ENCODE measurements at regions not wholly inside any gene's neighbourhood (a gene's known extent, or its start where the extent isn't known, plus 50 kb on each side); places are given as distances from the start of the nearest gene placed in this dataset.

- H4K20me1 ChIP-seq (ENCODE audit: insufficient read depth, low read length), result no peaks in the 10 kb centered on the region
- no peak overlapping the region for H3K9ac ChIP-seq (ENCODE audit: low read depth, low read length)
- no peak overlapping the region for H3K4me2 ChIP-seq (ENCODE audit: insufficient read depth, low read length)
- no peaks in the 10 kb centered on the region for H3K4me1 ChIP-seq (ENCODE audit: insufficient read depth, low read length)
- H3K27ac ChIP-seq (ENCODE audit: low read length), result no peak overlapping the region
- peak; percentile 57; the same call in 1 of the 3 replicates for ATAC-seq (ENCODE audit: insufficient read depth, low read depth)
- no peaks in the 10 kb centered on the region for H3K9me3 ChIP-seq (ENCODE audit: insufficient read depth, low read length, severe bottlenecking)
- no peaks in the 10 kb centered on the region for H3K27me3 ChIP-seq (ENCODE audit: insufficient read depth, low read length, poor library complexity)
- DNase-seq, result peak; percentile 49
- no peak overlapping the region for H3K4me3 ChIP-seq (ENCODE audit: low read depth in 1 of 2, low read length in 2 of 2)
- no peak for TF ChIP-seq CTCF (IDR thresholded peaks at IDR 0.05; ENCODE audit: borderline replicate concordance, extremely low read depth, low read length, poor library complexity, severe bottlenecking)
- no peak for TF ChIP-seq EZH2 (IDR thresholded peaks at IDR 0.05; ENCODE audit: borderline replicate concordance, low read depth, low read length, severe bottlenecking)
- no peak overlapping the region for H2AFZ ChIP-seq (ENCODE audit: low read depth, low read length)
- no peaks in the 10 kb centered on the region for H3K36me3 ChIP-seq (ENCODE audit: insufficient read depth, low read length)
- H3K79me2 ChIP-seq (ENCODE audit: insufficient read depth, low read length), result no peaks in the 10 kb centered on the region
Measured at GRCh38 chr11:45543808-45544422, 121.5 kb downstream of the CHST1 start.

- no peak overlapping the region for H3K4me3 ChIP-seq (ENCODE audit: low read depth in 1 of 2, low read length in 2 of 2)
- no peaks in the 10 kb centered on the region for H4K20me1 ChIP-seq (ENCODE audit: insufficient read depth, low read length)
- DNase-seq, result no peak
- H3K79me2 ChIP-seq (ENCODE audit: insufficient read depth, low read length), result no peaks in the 10 kb centered on the region
- TF ChIP-seq CTCF (IDR thresholded peaks at IDR 0.05; ENCODE audit: borderline replicate concordance, extremely low read depth, low read length, poor library complexity, severe bottlenecking), result no peak
- no peak for TF ChIP-seq EZH2 (IDR thresholded peaks at IDR 0.05; ENCODE audit: borderline replicate concordance, low read depth, low read length, severe bottlenecking)
- H3K9ac ChIP-seq (ENCODE audit: low read depth, low read length), result no peak overlapping the region
- ATAC-seq (ENCODE audit: insufficient read depth, low read depth), result no peak
- no peak overlapping the region for H3K27ac ChIP-seq (ENCODE audit: low read length)
- H3K4me1 ChIP-seq (ENCODE audit: insufficient read depth, low read length), result no peaks in the 10 kb centered on the region
- H3K27me3 ChIP-seq (ENCODE audit: insufficient read depth, low read length, poor library complexity), result no peaks in the 10 kb centered on the region
- no peaks in the 10 kb centered on the region for H3K9me3 ChIP-seq (ENCODE audit: insufficient read depth, low read length, severe bottlenecking)
- no peak overlapping the region for H2AFZ ChIP-seq (ENCODE audit: low read depth, low read length)
- no peaks in the 10 kb centered on the region for H3K36me3 ChIP-seq (ENCODE audit: insufficient read depth, low read length)
- no peak overlapping the region for H3K4me2 ChIP-seq (ENCODE audit: insufficient read depth, low read length)
Measured at GRCh38 chr11:45543081-45543480, 122.3 kb downstream of the CHST1 start.

- Histone ChIP-seq H3K36me3 (ENCODE audit: insufficient read depth, low read length) (no peaks in the 10 kb centered on the region), H3K27me3 (ENCODE audit: insufficient read depth, low read length, poor library complexity) (no peaks in the 10 kb centered on the region), H3K4me2 (ENCODE audit: insufficient read depth, low read length) (no peak overlapping the region), H3K4me1 (ENCODE audit: insufficient read depth, low read length) (no peaks in the 10 kb centered on the region), H3K9me3 (ENCODE audit: insufficient read depth, low read length, severe bottlenecking) (no peaks in the 10 kb centered on the region), H3K9ac (ENCODE audit: low read depth, low read length) (no peak overlapping the region), H3K79me2 (ENCODE audit: insufficient read depth, low read length) (no peaks in the 10 kb centered on the region), H4K20me1 (ENCODE audit: insufficient read depth, low read length) (no peaks in the 10 kb centered on the region), H3K4me3 (ENCODE audit: low read depth in 1 of 2, low read length in 2 of 2) (no peak overlapping the region), H2AFZ (ENCODE audit: low read depth, low read length) (no peak overlapping the region), H3K27ac (ENCODE audit: low read length) (no peak overlapping the region)
- no peak for TF ChIP-seq CTCF (IDR thresholded peaks at IDR 0.05; ENCODE audit: borderline replicate concordance, extremely low read depth, low read length, poor library complexity, severe bottlenecking)
- no peak for TF ChIP-seq EZH2 (IDR thresholded peaks at IDR 0.05; ENCODE audit: borderline replicate concordance, low read depth, low read length, severe bottlenecking)
- no peak for ATAC-seq (ENCODE audit: insufficient read depth, low read depth)
- DNase-seq, result no peak
Measured at GRCh38 chr11:45541693-45542434, 123.6 kb downstream of the CHST1 start.

Measured in DND-41 (cell line).